ENCODE measurements at regions not wholly inside any gene's neighbourhood (a gene's known extent, or its start where the extent isn't known, plus 50 kb on each side); places are given as distances from the start of the nearest gene placed in this dataset.

GRCh38 chr7:35420656-35421055 lies 166.8 kb upstream of the TBX20 start:
- TF ChIP-seq CTCF (IDR thresholded peaks at IDR 0.05; ENCODE audit: low read length), result no peak
- TF ChIP-seq EZH2 (IDR thresholded peaks at IDR 0.05; ENCODE audit: borderline replicate concordance, low read length), result no peak

Measured in OCI-LY1 (cell line).